Loucy (cell line): ENCODE measurements at regions not wholly inside any gene's neighbourhood (a gene's known extent, or its start where the extent isn't known, plus 50 kb on each side); places are given as distances from the start of the nearest gene placed in this dataset.

Experiments used
- CTCF ChIP-seq: fragments of 200-600 bp; sonication (generic); conservative IDR thresholded peaks from 2 replicates; pipeline ENCODE4 v1.5.1; 2014; ENCODE audit warnings: mild to moderate bottlenecking, antibody characterized with exemption, low read length
- EZH2phosphoT487 ChIP-seq: fragments of 200-600 bp; IDR thresholded peaks from 2 replicates; pipeline ENCODE4 v1.6.1; 2018; ENCODE audit warnings: antibody characterized with exemption, mild to moderate bottlenecking, moderate library complexity, borderline replicate concordance

GRCh38 chr20:2236256-2236655 lies 59.5 kb upstream of the TGM3 start:
- TF ChIP-seq CTCF (no peak), EZH2phosphoT487 (no peak)
